C1 segment of cervical spinal cord (tissue), 14 donors: ENCODE measurements at regions not wholly inside any gene's neighbourhood (a gene's known extent, or its start where the extent isn't known, plus 50 kb on each side); places are given as distances from the start of the nearest gene placed in this dataset.
A peak's percentile ranks its signal among the peaks of the same experiment; 100 is the strongest.

Source experiments
- DNase-seq, 14 donors: peaks; one replicate each; lab custom pipeline; 2025; lab: John Stamatoyannopoulos, UW

DNA sequence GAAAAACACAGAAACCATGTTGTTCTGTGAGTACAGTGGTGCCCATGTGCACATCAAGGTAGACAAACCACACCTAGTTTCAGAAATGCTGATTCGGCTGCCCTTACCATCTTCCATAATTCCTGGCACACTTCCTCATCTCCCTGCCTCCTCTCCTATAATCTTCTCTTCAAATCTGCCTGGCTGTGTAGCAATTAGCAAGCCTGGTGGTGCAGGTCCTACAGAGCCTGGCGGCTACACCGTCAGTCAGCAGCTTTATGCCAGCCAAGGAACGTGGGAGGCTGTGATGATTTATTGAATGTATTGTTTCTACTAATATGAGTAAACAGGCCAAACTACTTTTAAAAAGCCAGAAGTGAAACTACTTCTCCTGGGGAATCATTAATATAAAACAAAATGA is 106.8 kb downstream of the SEMA6D start:
- no peak for DNase-seq

DNA sequence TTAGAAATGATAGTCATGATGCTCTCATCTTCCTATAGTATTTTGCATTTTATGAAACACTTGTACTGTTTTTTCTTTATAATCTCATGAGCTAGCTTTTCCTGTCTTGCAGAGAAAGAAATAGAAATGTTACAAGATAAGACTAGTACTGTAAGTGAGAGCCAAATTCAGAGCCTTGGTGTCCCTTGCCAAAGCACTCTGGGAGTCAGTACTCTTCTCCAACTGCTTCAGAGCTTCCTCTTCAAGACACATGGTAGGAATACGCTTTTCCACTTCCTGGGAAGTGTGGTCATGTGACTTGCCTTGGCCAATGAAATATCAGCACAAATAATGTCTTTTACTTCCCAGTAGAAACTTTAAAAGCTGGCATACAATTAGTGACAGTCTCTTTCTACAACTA is 112.4 kb downstream of the SEMA6D start:
- DNase-seq, result no peak

GRCh38 chr15:47834093-47834492 is 116.8 kb downstream of the SEMA6D start:
- DNase-seq, result no peak

DNA sequence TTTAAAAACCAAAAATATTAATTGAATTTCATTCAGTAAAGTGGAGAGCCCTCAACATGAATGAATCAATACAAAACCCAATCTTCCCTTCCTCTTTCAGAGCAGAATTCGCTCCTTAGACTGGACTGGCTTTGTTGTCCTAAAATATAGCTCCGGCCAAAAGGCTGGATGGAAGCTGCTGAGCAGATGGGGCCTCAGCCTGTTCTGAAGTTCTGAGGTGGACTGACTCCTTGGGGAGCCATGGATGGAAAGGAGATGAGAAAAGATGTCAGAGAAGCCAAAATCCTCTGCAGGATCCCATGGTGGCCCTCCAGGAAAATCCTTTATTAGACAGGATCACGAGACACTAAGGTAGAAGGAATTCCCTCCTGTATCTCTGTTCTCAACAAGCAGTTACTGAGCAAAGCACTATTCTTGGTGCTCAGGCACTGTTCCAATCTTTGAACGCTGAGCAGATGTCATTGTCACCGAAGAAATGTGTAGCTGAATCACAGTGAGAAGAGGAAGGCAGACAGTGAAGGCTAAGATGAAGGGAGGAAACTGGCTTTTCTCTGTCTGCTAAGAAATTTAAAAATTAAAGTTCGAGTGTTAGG is 122.0 kb downstream of the SEMA6D start:
- DNase-seq, result peak in 2 of 14 donors; percentile 7 to 55

GRCh38 chr15:47843124-47843663 is 125.9 kb downstream of the SEMA6D start:
- DNase-seq, result no peak

GRCh38 chr15:47844437-47844836 is 127.1 kb downstream of the SEMA6D start:
- DNase-seq, result no peak

DNA sequence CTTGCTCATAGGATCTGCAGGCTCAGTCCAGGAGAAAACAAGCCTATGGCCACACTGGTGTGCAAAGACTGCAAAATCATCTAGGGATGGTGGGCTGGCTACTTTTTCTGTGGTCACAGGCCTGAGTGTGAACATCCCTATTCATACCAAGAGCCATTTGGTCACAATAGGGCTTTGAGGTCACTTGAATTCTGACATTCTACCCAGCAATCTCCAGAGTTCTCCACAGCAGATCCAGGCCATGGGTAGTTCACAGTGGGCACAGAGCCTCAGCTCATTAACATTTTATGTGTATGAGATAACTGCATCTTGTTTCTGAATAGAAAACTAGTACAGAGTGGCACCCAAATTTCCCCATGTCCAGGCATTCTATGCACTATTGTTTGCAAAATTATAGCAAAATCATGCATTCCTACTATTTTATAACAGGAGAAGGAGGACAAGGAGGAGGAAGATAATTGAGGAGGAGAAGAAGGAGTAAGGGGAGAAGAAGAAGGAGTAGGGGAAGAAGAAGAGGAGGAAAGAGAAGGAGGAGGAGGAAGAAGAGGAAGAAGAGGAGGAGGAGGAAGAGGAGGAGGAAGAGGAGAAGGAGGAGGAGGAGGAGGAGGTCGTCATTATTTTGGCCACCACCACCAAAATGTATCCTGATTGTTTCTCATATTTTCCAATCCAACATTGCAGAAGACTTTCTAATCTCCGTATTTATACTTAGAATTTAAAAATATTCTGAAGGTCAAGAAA is 129.0 kb downstream of the SEMA6D start:
- DNase-seq, result peak in 2 of 14 donors; percentile 11 to 21

GRCh38 chr15:47846876-47847275 is 129.6 kb downstream of the SEMA6D start:
- DNase-seq, result no peak

GRCh38 chr15:47856071-47856470 is 138.8 kb downstream of the SEMA6D start:
- no peak for DNase-seq

DNA sequence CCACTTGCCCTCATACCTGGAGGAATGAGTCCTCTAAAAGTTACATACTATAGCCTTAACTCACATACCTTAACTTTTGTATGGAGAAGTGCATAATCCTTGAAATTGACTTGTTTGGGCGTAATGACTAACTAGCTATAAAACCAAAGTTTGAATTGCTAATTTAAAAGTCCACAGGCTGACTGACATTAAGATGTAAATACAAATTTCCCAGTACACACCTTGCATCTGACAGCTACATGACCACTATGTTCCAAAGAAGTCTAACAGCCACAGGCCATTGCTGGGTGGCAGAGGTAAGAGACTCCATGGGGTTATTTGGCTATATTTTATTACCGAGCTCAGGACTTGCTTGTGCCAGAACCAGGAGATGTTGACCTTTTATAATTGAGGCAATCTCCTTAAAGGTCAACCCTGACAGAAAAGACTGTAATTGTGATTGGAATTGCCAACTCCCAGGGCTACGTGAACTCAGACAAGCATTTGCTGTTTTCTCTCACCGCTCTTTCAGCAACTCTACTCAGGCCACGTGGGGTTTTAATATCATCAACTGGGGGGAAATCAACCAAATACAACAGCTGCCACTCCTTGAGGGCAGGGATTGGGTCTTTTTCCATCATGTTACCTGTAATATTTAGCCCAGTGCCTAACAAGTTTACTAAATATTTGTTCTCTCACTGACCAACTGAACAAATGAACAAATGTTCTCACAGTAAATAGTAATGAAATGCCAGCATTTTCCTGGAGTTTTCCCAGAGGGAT is 139.9 kb downstream of the SEMA6D start:
- DNase-seq, result no peak

DNA sequence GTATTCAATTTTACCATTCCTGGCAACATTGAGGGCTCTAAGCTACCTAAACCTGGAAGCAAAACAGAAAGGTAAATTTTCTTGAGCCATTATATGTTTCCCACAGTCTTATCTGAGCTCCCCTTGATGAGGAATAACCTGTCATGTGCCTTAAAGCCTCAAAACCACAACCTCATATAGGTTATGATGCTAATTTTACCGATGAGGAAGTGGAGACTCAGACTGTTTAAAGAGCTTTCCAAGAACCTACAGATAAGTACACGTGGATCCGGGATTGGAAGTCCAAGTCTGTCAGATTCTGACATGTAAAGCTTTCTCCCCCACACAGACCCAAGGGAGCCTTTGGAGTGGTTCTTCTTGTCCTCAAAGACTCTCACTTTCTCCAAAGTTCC is 140.5 kb downstream of the SEMA6D start:
- no peak for DNase-seq

DNA sequence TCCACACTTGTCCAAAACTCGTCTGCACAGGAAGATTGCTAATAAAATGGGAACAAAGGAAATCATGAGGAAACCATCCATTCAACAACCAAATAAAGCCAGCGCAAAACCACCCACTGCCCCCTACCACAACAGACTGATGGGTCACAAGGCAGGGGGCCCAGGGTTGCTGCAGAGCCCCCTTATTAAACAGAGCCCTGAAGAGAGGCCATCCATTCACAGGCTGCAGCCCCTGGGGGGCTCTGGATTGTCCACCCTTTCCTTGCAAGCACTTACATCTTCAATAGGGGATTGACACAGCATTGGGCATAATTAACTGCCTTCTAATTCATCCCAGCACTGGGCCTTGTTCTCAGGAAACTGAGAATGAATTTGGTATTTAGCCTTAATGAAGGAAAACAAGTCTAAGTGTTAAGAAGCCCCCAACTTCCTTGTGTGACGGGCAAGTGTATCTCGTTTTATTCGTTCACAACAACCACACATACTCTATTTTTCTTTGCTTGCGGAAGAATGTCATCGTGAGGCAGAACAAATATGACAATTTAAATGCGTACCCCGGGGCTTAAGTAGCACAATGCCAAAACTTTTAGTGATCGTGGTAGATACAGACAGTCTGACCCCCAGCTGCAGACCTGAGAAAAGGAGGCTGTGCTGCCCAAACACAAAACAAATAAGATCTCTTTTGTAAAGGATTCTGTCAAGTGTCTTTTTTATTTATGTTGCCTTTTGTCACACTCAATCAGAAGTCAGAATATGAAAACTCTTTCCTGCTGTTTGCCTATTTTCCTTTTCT is 144.0 kb downstream of the SEMA6D start:
- no peak for DNase-seq

DNA sequence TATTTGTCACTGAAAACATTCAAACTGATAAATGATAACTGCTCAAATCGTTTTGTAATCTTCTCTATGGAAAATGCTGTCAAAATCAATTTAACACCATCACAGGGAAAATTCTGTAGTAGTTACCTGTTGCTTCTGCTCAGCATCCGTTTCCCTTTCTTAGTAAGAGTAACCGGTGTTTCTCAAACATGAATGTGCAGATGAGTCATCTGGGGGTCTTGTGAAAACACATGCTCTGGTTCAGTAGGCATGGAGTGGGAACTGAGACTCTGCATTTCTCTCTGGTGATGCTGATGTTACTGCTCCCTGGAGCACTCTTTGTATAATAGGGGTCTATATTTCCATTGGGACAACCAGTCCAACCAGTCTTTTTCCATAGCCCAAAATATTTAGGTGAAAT is 145.1 kb downstream of the SEMA6D start:
- DNase-seq, result no peak

- DNase-seq, result no peak
These were observed 149.1 kb downstream of the SEMA6D start for GRCh38 chr15:47866446-47866845.

DNA sequence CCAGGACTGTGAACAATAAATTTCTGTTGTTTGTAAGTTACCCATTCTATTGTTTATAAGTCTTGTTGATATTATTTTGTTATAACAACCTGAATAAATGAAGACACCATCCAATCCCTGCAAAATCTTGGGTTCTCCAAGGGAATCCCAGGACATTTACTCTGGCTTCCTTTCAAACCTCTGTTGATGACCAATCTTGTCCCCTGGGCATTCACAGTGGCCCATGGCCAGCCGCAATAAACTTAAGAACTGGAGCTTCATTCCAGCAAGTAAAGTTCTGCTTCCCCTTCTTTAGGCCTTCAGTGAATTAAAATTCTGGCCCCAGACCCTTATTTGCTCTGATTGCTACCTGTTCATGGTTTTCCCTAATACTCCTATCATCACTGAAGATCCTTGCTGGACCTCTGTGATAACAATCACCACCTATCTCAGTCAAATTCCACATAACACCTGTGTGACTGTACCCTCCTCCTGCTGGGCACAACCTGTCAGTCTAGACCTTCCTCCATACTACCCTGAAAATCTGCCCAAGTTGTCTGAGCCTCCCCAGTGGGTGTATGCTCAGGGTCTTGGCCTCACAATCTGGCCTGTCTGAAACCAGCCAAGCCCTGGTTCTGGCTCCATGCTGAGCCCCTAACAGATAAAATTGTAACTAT is 153.1 kb downstream of the SEMA6D start:
- peak in 2 of 14 donors; percentile 14 to 56 for DNase-seq

DNA sequence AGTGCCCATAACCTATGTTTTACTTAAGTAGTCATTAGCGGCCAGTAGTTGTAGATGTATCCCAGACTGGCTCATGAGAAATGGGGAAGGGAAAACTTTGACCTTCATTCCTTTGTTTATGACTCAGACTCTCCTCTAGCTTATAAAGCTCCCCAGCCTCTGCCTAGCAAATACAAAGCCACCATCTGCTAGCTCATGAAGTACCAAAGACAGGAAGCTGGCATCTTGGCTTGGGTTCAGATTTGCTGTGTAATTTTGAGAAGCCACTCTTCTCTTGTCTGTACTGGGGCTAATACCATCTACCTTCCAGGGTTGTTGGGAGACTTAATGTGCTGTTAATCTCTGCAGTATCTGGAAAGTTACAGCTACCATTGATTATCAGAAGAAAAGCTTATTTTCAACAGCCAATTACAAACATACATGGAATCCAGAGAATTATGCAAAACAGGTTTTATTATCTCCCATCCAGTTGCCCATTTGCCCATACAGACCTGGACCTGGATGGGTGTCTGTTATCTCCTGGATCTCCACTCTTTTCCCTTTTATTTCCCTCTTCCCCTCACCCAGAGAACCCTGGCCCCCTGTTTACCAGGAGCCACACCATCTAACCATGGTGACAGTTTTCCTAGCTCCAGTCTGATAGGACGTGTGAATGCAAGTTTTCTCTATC is 153.8 kb downstream of the SEMA6D start:
- DNase-seq, result peak in 1 of 14 donors; percentile 54

GRCh38 chr15:47872208-47872607 is 154.9 kb downstream of the SEMA6D start:
- DNase-seq, result no peak

DNA sequence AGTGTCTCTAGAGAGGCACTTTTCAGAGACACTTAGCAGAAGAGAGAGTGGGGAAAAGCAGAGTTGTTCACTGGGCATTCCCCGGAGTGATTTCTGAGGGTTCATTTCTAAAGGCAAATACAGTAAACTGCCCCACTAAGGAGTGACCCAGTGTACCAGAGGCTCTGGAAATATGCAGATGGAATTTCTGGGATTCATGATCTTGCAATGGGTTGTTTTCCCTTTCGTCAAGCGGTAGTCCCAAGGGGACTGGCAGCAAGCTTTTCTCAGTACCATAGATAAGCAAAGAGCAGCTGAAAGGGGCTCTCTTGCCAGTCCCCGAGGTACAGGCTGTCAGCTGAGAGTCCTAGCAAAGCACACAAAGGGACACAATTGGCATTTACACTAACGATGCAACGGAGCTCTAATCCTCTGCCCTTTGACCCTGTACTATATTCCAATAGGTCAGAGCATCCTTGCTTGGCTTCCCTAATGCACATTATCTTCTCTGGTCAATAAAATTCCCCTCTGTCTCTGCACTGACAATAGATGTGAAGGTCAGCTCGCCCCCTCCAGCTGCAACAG is 155.6 kb downstream of the SEMA6D start:
- no peak for DNase-seq

DNA sequence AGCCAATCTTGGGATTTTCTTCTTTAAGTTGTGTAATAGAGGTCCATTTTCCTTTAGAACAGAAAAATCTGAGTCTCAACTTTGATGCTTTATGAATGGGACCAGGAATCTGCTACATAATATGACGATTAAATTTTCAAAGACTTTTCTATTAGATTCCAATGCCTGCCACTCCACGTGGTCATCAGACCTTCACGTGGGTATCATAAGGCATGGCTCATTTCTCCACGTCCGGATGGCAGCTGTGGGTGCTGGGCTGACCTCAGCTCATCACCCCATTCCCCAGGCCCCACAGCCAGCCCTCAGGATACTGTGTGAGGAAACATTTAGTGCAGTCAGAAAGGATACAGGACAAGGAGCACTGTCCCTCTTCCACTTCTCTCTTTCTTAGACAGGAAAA is 159.7 kb downstream of the SEMA6D start:
- no peak for DNase-seq

- DNase-seq, result no peak
These were observed 160.5 kb downstream of the SEMA6D start for GRCh38 chr15:47877836-47878235.
